NT2/D1 (cell line): ENCODE measurements at regions not wholly inside any gene's neighbourhood (a gene's known extent, or its start where the extent isn't known, plus 50 kb on each side); places are given as distances from the start of the nearest gene placed in this dataset.

Experiments
- SUZ12 ChIP-seq: IDR thresholded peaks from 2 replicates; pipeline ENCODE4 v1.6.1; 2011; ENCODE audit not compliant: insufficient read length, insufficient read depth; ENCODE audit errors: extremely low read depth
- YY1 ChIP-seq: IDR thresholded peaks from 2 replicates; pipeline ENCODE4 v1.6.1; 2011; ENCODE audit not compliant: insufficient read length, insufficient read depth

DNA sequence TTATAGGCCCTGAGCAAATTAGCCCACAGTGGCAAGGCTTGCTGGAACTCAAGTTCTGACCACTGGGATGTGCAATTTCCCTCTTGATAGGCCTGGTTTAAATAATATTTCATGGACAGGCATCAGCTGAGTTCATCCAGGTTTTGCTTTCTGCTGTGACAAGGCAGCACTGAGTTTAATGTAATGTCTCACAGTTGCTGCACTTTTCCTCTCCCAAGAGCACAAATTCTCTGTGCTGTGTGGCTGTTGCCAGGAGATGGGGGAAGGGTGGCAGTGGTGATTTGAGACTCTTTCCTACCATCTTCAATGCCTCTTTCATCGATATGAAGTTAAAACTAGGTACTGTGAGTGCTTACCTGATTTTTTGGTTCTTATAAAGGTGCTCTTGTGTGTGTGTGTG is 272.8 kb upstream of the STXBP6 start:
- TF ChIP-seq SUZ12 (no peak), YY1 (no peak)
